Prostate gland (tissue), 2 donors: ENCODE measurements at regions not wholly inside any gene's neighbourhood (a gene's known extent, or its start where the extent isn't known, plus 50 kb on each side); places are given as distances from the start of the nearest gene placed in this dataset.
"Not testable (repeated sequence)": the region's sequence is repeated elsewhere in the genome, so short reads cannot be mapped to it uniquely, and the experiment has no call there.

ENCODE experiments used
- DNase-seq: peaks from one replicate; pipeline ENCODE4 v3.0.0-alpha.2; 2019; ENCODE audit warnings: low spot score
- H3K27ac ChIP-seq, 2 donors: fragments of 200-600 bp; sonication (generic); 2 replicates each; pipeline ENCODE4 v1.5.1; 2017 to 2019
- H3K27me3 ChIP-seq: fragments of 200-600 bp; sonication (generic); replicated peaks from 2 replicates; pipeline ENCODE4 v1.5.1; 2019; ENCODE audit not compliant: insufficient read depth
- H3K36me3 ChIP-seq, 2 donors: fragments of 200-600 bp; sonication (generic); 1 replicate in 1 of 2; 2 replicates in 1 of 2; pipeline versions ENCODE4 v1.5.1 to v1.8.1; 2017 to 2019
- H3K4me1 ChIP-seq: fragments of 200-600 bp; sonication (generic); replicated peaks from 2 replicates; pipeline ENCODE4 v1.5.1; 2019
- H3K4me3 ChIP-seq, 2 donors: fragments of 200-600 bp; sonication (generic); 2 replicates each; pipeline ENCODE4 v1.5.1; 2017 to 2019
- H3K9me3 ChIP-seq: fragments of 200-600 bp; sonication (generic); 2 replicates; pipeline ENCODE4 v1.5.1; 2017
- POLR2A ChIP-seq: fragments of 450-650 bp; IDR thresholded peaks from one replicate; pipeline ENCODE4 v1.6.1; 2016; ENCODE audit warnings: antibody characterized with exemption, mild to moderate bottlenecking
- POLR2AphosphoS5 ChIP-seq: sonication (generic); formaldehyde crosslinking; IDR thresholded peaks from one replicate; pipeline ENCODE4 v1.6.1; 2017; ENCODE audit warnings: antibody characterized with exemption
- WGBS: methylation state at CpG from one replicate; pipeline ENCODE4 v1.1.5; 2018; 5-methylcytosine and 5-hydroxymethylcytosine counted together
- intact Hi-C: fragments of 100-400 bp; cut with DNase I; formaldehyde crosslinking; loops from one replicate; pipeline ENCODE4 v1.14.2; 2022
- TF ChIP-seq, protein P1 (sequence below), 4 experiments: fragments of 200-600 bp in 2 of 4; fragments of 450-650 bp in 2 of 4; sonication (generic) in 2 of 4; IDR thresholded peaks; 1 replicate in 3 of 4; 2 replicates in 1 of 4; pipeline ENCODE4 v1.5.1; 2016 to 2019; ENCODE audit warnings: antibody characterized with exemption in 4 of 4, mild to moderate bottlenecking in 2 of 4, moderate library complexity in 2 of 4

- no peaks in the 10 kb centered on the region for H3K27me3 ChIP-seq
- no peak overlapping the region for H3K27ac ChIP-seq
- TF ChIP-seq POLR2AphosphoS5: no peak
- TF ChIP-seq, protein P1, sequence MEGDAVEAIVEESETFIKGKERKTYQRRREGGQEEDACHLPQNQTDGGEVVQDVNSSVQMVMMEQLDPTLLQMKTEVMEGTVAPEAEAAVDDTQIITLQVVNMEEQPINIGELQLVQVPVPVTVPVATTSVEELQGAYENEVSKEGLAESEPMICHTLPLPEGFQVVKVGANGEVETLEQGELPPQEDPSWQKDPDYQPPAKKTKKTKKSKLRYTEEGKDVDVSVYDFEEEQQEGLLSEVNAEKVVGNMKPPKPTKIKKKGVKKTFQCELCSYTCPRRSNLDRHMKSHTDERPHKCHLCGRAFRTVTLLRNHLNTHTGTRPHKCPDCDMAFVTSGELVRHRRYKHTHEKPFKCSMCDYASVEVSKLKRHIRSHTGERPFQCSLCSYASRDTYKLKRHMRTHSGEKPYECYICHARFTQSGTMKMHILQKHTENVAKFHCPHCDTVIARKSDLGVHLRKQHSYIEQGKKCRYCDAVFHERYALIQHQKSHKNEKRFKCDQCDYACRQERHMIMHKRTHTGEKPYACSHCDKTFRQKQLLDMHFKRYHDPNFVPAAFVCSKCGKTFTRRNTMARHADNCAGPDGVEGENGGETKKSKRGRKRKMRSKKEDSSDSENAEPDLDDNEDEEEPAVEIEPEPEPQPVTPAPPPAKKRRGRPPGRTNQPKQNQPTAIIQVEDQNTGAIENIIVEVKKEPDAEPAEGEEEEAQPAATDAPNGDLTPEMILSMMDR (IDR thresholded peaks at IDR 0.05): no peak
- H3K36me3 ChIP-seq: no peaks in the 10 kb centered on the region
- DNase-seq: no peak
- no peaks in the 10 kb centered on the region for H3K4me1 ChIP-seq
- H3K9me3 ChIP-seq: no peaks in the 10 kb centered on the region
- intact Hi-C loops: no loop called here
- WGBS: 50% methylated on average over 1 of the region's 1 CpG
- no peak overlapping the region for H3K4me3 ChIP-seq
These were observed 317.8 kb upstream of the NT5E start for GRCh38 chr6:85132091-85132490.

DNA sequence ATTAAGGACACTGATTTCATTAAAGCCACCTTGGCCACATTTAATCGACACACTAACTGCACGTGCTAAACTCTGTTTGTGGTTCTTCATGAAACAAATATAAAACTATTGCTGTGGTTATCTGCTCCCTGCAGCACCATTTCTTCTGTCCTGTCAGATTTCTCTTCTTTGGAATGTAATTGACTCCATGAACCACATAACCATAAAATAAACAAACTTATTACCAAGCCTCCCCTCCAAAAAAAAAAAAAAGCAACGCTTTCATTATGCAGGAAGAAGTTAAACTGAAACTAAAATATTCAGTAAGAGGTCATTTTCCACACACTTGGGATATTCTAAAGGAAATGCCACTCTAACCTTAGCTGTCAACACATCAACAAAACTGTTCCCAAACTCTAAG lies 319.1 kb upstream of the NT5E start:
- 74% methylated on average over 3 of the region's 3 CpGs for WGBS
- H3K27ac ChIP-seq: no peak overlapping the region
- intact Hi-C loops: no loop called here
- no peaks in the 10 kb centered on the region for H3K27me3 ChIP-seq
- TF ChIP-seq, protein P1 (IDR thresholded peaks at IDR 0.05): no peak
- TF ChIP-seq POLR2A: no peak
- no peak for TF ChIP-seq POLR2AphosphoS5
- H3K9me3 ChIP-seq: no peaks in the 10 kb centered on the region
- no peak for DNase-seq
- no peaks in the 10 kb centered on the region for H3K36me3 ChIP-seq
- no peak overlapping the region for H3K4me3 ChIP-seq
- H3K4me1 ChIP-seq: no peaks in the 10 kb centered on the region

DNA sequence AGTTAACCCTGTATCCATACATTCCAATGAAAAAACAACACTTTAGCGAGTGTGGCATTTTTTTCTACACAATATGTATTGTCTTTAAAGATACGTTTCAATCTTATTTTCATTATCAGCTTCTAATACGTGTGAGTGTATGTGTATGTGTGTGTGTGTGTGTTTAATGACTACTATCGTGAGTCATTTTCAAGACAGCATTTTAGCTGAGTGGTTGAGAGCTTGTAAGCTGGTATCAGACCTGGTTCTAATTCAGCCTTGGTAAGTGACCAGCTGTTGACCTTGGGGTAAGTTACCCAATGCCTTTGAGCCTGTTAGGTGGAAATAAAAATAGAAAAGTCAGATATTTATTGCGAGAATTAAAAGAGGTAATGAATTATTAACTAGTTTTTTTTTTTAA lies 320.0 kb upstream of the NT5E start:
- Histone ChIP-seq H3K9me3 (no peaks in the 10 kb centered on the region), H3K4me3 (no peak overlapping the region), H3K27ac (no peak overlapping the region), H3K27me3 (no peaks in the 10 kb centered on the region), H3K36me3 (no peaks in the 10 kb centered on the region), H3K4me1 (no peaks in the 10 kb centered on the region)
- intact Hi-C loops: no loop called here
- WGBS: 84% methylated on average over 5 of the region's 5 CpGs
- TF ChIP-seq POLR2A (no peak), POLR2AphosphoS5 (no peak)
- TF ChIP-seq, protein P1 (IDR thresholded peaks at IDR 0.05): no peak
- no peak for DNase-seq

- Histone ChIP-seq H3K4me3 (no peak overlapping the region), H3K9me3 (no peaks in the 10 kb centered on the region), H3K4me1 (no peaks in the 10 kb centered on the region), H3K36me3 (no peaks in the 10 kb centered on the region), H3K27ac (no peak overlapping the region), H3K27me3 (no peaks in the 10 kb centered on the region)
- TF ChIP-seq, protein P1 (IDR thresholded peaks at IDR 0.05): no peak
- no peak for DNase-seq
- 56% methylated on average over 4 of the region's 4 CpGs for WGBS
- intact Hi-C loops: no loop called here
These were observed 321.1 kb upstream of the NT5E start for GRCh38 chr6:85128781-85129180.

GRCh38 chr6:85128256-85128655 lies 321.6 kb upstream of the NT5E start:
- H3K36me3 ChIP-seq, H3K4me3 ChIP-seq, H3K27ac ChIP-seq, H3K27me3 ChIP-seq, H3K9me3 ChIP-seq, DNase-seq, H3K4me1 ChIP-seq, intact Hi-C loops: not testable (repeated sequence)
- 84% methylated on average over 3 of the region's 3 CpGs for WGBS
